Smooth muscle cell (in vitro differentiated cells): ENCODE measurements at regions not wholly inside any gene's neighbourhood (a gene's known extent, or its start where the extent isn't known, plus 50 kb on each side); places are given as distances from the start of the nearest gene placed in this dataset.
A peak's percentile ranks its signal among the peaks of the same experiment; 100 is the strongest.

Source experiments
- DNase-seq: peaks from one replicate; lab custom pipeline; 2025; ENCODE audit not compliant: unreplicated experiment; lab: John Stamatoyannopoulos, UW
- H2AFZ ChIP-seq: fragments of 200-600 bp; sonication (generic); 2 replicates; pipeline ENCODE4 v1.6.0; 2016; ENCODE audit warnings: antibody characterized with exemption, low read depth, mild to moderate bottlenecking
- H3F3A ChIP-seq: fragments of 200-600 bp; sonication (generic); 2 replicates; pipeline ENCODE4 v1.6.0; 2017; ENCODE audit warnings: antibody characterized with exemption, low read depth
- H3K27ac ChIP-seq: fragments of 200-600 bp; sonication (generic); 2 replicates; pipeline ENCODE4 v1.5.1; 2016; ENCODE audit warnings: low read depth, mild to moderate bottlenecking
- H3K27me3 ChIP-seq: fragments of 200-600 bp; sonication (generic); 2 replicates; pipeline ENCODE4 v1.6.1; 2016; ENCODE audit warnings: low read depth, mild to moderate bottlenecking
- H3K36me3 ChIP-seq: fragments of 200-600 bp; sonication (generic); 2 replicates; pipeline ENCODE4 v1.5.1; 2016; ENCODE audit warnings: low read depth
- H3K4me1 ChIP-seq: fragments of 200-600 bp; sonication (generic); 2 replicates; pipeline ENCODE4 v1.5.1; 2016; ENCODE audit warnings: low read depth
- H3K4me2 ChIP-seq: fragments of 200-600 bp; sonication (generic); 2 replicates; pipeline ENCODE4 v1.6.0; 2016; ENCODE audit warnings: mild to moderate bottlenecking
- H3K4me3 ChIP-seq: fragments of 200-600 bp; sonication (generic); 2 replicates; pipeline ENCODE4 v1.5.1; 2016; ENCODE audit warnings: mild to moderate bottlenecking
- H3K79me2 ChIP-seq: fragments of 200-600 bp; sonication (generic); 2 replicates; pipeline ENCODE4 v1.6.0; 2016; ENCODE audit warnings: low read depth, mild to moderate bottlenecking
- H3K9ac ChIP-seq: fragments of 200-600 bp; sonication (generic); 2 replicates; pipeline ENCODE4 v1.6.0; 2016; ENCODE audit warnings: low read depth
- H3K9me3 ChIP-seq: fragments of 200-600 bp; sonication (generic); replicated peaks from 2 replicates; pipeline ENCODE4 v1.5.1; 2016; ENCODE audit warnings: low read depth
- H4K20me1 ChIP-seq: fragments of 200-600 bp; sonication (generic); 2 replicates; pipeline ENCODE4 v1.6.0; 2016; ENCODE audit warnings: low read depth
- WGBS: methylation state at CpG from one replicate; pipeline ENCODE4 v1.1.7; 2016; ENCODE audit warnings: low lambda C conversion rate; 5-methylcytosine and 5-hydroxymethylcytosine counted together
- TF ChIP-seq, protein P1 (sequence below): fragments of 200-600 bp; sonication (generic); IDR thresholded peaks from 2 replicates; pipeline ENCODE4 v1.5.1; 2017; ENCODE audit warnings: borderline replicate concordance, mild to moderate bottlenecking, antibody characterized with exemption; ENCODE audit not compliant: insufficient read depth, poor library complexity, severe bottlenecking

DNA sequence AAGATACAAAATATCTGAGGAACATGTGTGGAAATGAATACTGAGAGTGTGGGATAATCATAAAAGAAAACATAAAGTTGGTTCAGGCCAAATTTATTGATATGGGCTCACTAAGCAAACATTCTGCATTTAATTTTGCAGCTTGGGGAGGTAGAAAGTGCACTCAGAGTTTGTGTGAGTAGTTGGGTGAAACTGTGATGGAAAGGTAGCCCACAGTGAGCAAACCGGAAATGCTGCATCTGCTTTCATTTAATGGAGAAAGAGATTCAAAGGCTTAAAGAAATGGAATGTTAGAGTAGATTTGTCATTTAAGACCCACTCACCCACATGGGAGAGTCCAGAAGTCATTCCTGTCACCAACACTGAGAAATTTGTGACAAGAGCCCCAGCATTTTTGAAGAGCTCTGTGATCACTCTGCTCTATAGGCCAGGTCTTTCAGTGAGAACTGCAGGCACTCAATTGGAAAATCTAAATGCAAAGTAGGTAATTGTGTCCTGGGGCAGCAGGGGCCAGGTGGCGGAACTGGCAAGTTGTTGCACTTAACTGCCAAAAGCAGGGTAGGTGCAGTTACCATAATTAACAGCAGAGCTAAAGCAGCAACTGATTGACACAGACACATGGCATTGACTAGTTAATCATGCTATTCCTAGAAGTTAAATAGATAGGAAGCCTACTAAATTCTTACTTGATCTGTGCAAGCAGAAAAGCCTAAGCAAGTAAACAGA is 1228.3 kb upstream of the PCDH20 start:
- no peaks in the 10 kb centered on the region for H3K27me3 ChIP-seq
- H4K20me1 ChIP-seq: no peaks in the 10 kb centered on the region
- H3K9me3 ChIP-seq: no peaks in the 10 kb centered on the region
- DNase-seq: no peak
- H3K36me3 ChIP-seq: no peaks in the 10 kb centered on the region
- H3K79me2 ChIP-seq: no peaks in the 10 kb centered on the region
- H3K27ac ChIP-seq: peak overlapping the region; percentile 64
- TF ChIP-seq, protein P1, sequence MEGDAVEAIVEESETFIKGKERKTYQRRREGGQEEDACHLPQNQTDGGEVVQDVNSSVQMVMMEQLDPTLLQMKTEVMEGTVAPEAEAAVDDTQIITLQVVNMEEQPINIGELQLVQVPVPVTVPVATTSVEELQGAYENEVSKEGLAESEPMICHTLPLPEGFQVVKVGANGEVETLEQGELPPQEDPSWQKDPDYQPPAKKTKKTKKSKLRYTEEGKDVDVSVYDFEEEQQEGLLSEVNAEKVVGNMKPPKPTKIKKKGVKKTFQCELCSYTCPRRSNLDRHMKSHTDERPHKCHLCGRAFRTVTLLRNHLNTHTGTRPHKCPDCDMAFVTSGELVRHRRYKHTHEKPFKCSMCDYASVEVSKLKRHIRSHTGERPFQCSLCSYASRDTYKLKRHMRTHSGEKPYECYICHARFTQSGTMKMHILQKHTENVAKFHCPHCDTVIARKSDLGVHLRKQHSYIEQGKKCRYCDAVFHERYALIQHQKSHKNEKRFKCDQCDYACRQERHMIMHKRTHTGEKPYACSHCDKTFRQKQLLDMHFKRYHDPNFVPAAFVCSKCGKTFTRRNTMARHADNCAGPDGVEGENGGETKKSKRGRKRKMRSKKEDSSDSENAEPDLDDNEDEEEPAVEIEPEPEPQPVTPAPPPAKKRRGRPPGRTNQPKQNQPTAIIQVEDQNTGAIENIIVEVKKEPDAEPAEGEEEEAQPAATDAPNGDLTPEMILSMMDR: no peak
- H3K4me1 ChIP-seq: no peaks in the 10 kb centered on the region
- H3K4me2 ChIP-seq: no peak overlapping the region
- H2AFZ ChIP-seq: no peak overlapping the region
- no peak overlapping the region for H3K9ac ChIP-seq
- H3K4me3 ChIP-seq: no peak overlapping the region
- H3F3A ChIP-seq: no peaks in the 10 kb centered on the region
- WGBS: 80% methylated on average over 2 of the region's 2 CpGs

DNA sequence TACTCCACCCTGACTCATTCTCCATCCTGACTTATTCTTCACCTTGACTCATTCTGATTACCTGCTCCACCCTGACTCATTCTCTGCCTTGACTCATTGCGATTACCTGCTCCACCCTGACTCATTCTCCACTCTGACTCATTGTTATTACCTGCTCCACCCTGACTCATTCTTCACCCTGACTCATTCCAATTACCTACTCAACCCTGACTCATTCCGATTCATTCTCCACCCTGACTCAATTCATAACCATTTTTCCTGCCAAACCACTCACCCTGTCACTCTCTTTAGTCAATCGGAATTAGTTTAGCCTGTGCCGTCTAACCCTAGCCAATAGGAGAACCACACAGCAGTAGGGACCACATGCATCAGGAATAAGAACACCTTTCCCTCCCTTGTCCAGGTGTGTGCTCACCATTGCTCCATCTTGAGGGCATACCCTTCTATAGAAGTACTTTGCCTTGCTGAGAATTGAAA is 1227.4 kb upstream of the PCDH20 start:
- Histone ChIP-seq H3K4me2 (no peak overlapping the region), H3K79me2 (no peaks in the 10 kb centered on the region), H2AFZ (no peak overlapping the region), H3K27me3 (no peaks in the 10 kb centered on the region), H4K20me1 (no peaks in the 10 kb centered on the region), H3K9ac (no peak overlapping the region), H3K36me3 (no peaks in the 10 kb centered on the region), H3K4me1 (no peaks in the 10 kb centered on the region), H3K4me3 (no peak overlapping the region), H3K9me3 (no peaks in the 10 kb centered on the region), H3K27ac (peak overlapping the region; percentile 64), H3F3A (no peaks in the 10 kb centered on the region)
- DNase-seq: no peak
- TF ChIP-seq, protein P1: no peak
- WGBS: 58% methylated on average over 4 of the region's 4 CpGs

DNA sequence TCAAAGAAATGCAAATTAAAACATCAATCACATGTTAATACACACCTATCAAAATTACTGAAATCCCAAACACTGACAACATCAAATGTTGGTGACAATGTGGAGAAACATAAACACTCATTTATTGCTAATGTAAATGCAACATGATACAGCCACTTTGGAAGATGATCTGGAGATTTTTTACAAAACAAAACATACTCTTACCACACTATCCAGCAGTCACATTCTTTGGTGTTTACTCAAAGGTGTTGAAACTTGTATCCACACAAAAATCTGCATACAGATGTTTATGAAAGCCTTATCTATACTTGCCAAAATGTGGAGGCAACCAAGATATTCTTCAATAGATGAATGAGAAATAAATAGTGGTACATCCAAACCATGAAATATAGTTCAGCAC is 1219.5 kb upstream of the PCDH20 start:
- Histone ChIP-seq H3K9me3 (no peaks in the 10 kb centered on the region), H3K79me2 (no peaks in the 10 kb centered on the region), H3K4me1 (no peaks in the 10 kb centered on the region), H3K4me3 (no peak overlapping the region), H4K20me1 (no peaks in the 10 kb centered on the region), H3K9ac (no peak overlapping the region), H3K27me3 (no peaks in the 10 kb centered on the region), H3K36me3 (no peaks in the 10 kb centered on the region), H3K4me2 (no peak overlapping the region), H3K27ac (no peak overlapping the region), H2AFZ (no peak overlapping the region), H3F3A (no peaks in the 10 kb centered on the region)
- TF ChIP-seq, protein P1: no peak
- no peak for DNase-seq

DNA sequence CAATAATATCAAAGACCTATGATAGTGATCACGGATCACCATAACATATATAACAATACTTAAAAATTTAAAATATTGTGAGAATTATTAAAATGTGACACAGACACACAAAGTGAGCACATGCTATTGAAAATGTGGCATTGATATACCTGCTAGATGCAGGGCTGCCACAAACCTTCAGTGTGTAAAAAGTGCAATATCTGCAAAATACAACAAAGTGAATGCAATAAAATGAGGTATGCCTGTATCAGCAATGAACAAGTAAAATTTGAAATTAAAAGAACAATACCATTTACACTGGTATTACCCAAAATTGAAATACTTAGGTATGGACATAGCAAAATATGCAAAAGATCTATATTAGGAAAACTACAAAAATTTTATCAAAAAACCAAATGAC is 1217.8 kb upstream of the PCDH20 start:
- Histone ChIP-seq H3K4me3 (no peak overlapping the region), H3K27ac (no peak overlapping the region), H3F3A (no peaks in the 10 kb centered on the region), H3K9me3 (no peaks in the 10 kb centered on the region), H3K27me3 (no peaks in the 10 kb centered on the region), H3K4me1 (no peaks in the 10 kb centered on the region), H3K9ac (no peak overlapping the region), H3K79me2 (no peaks in the 10 kb centered on the region), H3K4me2 (no peak overlapping the region), H2AFZ (no peak overlapping the region), H4K20me1 (no peaks in the 10 kb centered on the region), H3K36me3 (no peaks in the 10 kb centered on the region)
- TF ChIP-seq, protein P1: no peak
- no peak for DNase-seq
- WGBS: 95% methylated on average over 1 of the region's 1 CpG
